OCI-M2 (cell line): ENCODE measurements at regions not wholly inside any gene's neighbourhood (a gene's known extent, or its start where the extent isn't known, plus 50 kb on each side); places are given as distances from the start of the nearest gene placed in this dataset.

Experiments used
- DNase-seq: peaks from one replicate; lab custom pipeline; 2025; ENCODE audit not compliant: unreplicated experiment; lab: John Stamatoyannopoulos, UW

- no peak for DNase-seq
These were observed 403.9 kb downstream of the ZSWIM6 start for GRCh38 chr5:61735995-61736394.

GRCh38 chr5:61737301-61737963, 405.4 kb downstream of the ZSWIM6 start:
- DNase-seq: no peak

- no peak for DNase-seq
These were observed 405.9 kb downstream of the ZSWIM6 start for GRCh38 chr5:61737964-61738340.

- DNase-seq: no peak
These were observed 406.4 kb downstream of the ZSWIM6 start for GRCh38 chr5:61738446-61738845.

GRCh38 chr5:61744690-61745619, 412.9 kb downstream of the ZSWIM6 start:
- no peak for DNase-seq

- no peak for DNase-seq
These were observed 414.9 kb downstream of the ZSWIM6 start for GRCh38 chr5:61746831-61747575.

- no peak for DNase-seq
These were observed 416.1 kb downstream of the ZSWIM6 start for GRCh38 chr5:61748121-61748520.

- DNase-seq: no peak
These were observed 416.6 kb downstream of the ZSWIM6 start for GRCh38 chr5:61748651-61749050.

GRCh38 chr5:61752588-61752987, 420.5 kb downstream of the ZSWIM6 start:
- DNase-seq: no peak

GRCh38 chr5:61754792-61755191, 422.7 kb downstream of the ZSWIM6 start:
- no peak for DNase-seq

GRCh38 chr5:61755726-61756222, 423.7 kb downstream of the ZSWIM6 start:
- no peak for DNase-seq

GRCh38 chr5:61758711-61759110, 426.7 kb downstream of the ZSWIM6 start:
- DNase-seq: no peak

GRCh38 chr5:61765471-61765870, 433.4 kb downstream of the ZSWIM6 start:
- no peak for DNase-seq

GRCh38 chr5:61766141-61766540, 434.1 kb downstream of the ZSWIM6 start:
- DNase-seq: no peak

- no peak for DNase-seq
These were observed 435.4 kb downstream of the ZSWIM6 start for GRCh38 chr5:61767231-61768080.

GRCh38 chr5:61768692-61769281, 436.7 kb downstream of the ZSWIM6 start:
- DNase-seq: no peak

GRCh38 chr5:61771062-61771461, 439.0 kb downstream of the ZSWIM6 start:
- DNase-seq: no peak

GRCh38 chr5:61771808-61772207, 439.8 kb downstream of the ZSWIM6 start:
- no peak for DNase-seq

- no peak for DNase-seq
These were observed 443.8 kb downstream of the ZSWIM6 start for GRCh38 chr5:61775901-61776300.

- DNase-seq: no peak
These were observed 445.2 kb downstream of the ZSWIM6 start for GRCh38 chr5:61777292-61777691.
